ENCODE measurements at regions not wholly inside any gene's neighbourhood (a gene's known extent, or its start where the extent isn't known, plus 50 kb on each side); places are given as distances from the start of the nearest gene placed in this dataset.

- TF ChIP-seq CTCF (IDR thresholded peaks at IDR 0.05) (no peak), EP300 (IDR thresholded peaks at IDR 0.05) (no peak), POLR2AphosphoS5 (IDR thresholded peaks at IDR 0.05) (no peak), POLR2A (IDR thresholded peaks at IDR 0.05) (no peak)
These were observed 180.6 kb upstream of the PALMD start for GRCh38 chr1:99465176-99465900.

All from suprapubic skin (tissue), 4 donors.